ENCODE measurements at regions not wholly inside any gene's neighbourhood (a gene's known extent, or its start where the extent isn't known, plus 50 kb on each side); places are given as distances from the start of the nearest gene placed in this dataset.
"Not testable (repeated sequence)": the region's sequence is repeated elsewhere in the genome, so short reads cannot be mapped to it uniquely, and the experiment has no call there.

GRCh38 chr3:125681146-125681545 is 85.8 kb upstream of the OSBPL11 start:
- Histone ChIP-seq H2AFZ (ENCODE audit: insufficient read depth, low read depth, low read length, poor library complexity, severe bottlenecking) (no peak overlapping the region), H3K4me1 (ENCODE audit: control insufficient read depth in 1 of 2, insufficient read depth in 2 of 2, low read length in 2 of 2) (peaks cover 6 to 7% of the 10 kb centered on the region in 2 donors), H3K79me2 (ENCODE audit: insufficient read depth, low read length) (no peaks in the 10 kb centered on the region), H3K27me3 (ENCODE audit: control insufficient read depth in 2 of 2, insufficient read depth in 2 of 2, low read length in 2 of 2) (no peaks in the 10 kb centered on the region), H3K9me3 (replicated peaks in 1 of 2; ENCODE audit: control insufficient read depth in 1 of 2, insufficient read depth in 1 of 2, low read length in 2 of 2) (no peaks in the 10 kb centered on the region), H3K27ac (ENCODE audit: low read depth in 1 of 2, low read length in 2 of 2) (no peak overlapping the region), H3K4me2 (replicated peaks; ENCODE audit: extremely low read depth, low read length, poor library complexity, severe bottlenecking) (no peak overlapping the region), H3K9ac (ENCODE audit: insufficient read depth, low read length, poor library complexity, severe bottlenecking) (no peak overlapping the region), H3K36me3 (replicated peaks in 1 of 2; ENCODE audit: control insufficient read depth in 1 of 2, insufficient read depth in 2 of 2, low read length in 2 of 2) (no peaks in the 10 kb centered on the region), H4K20me1 (ENCODE audit: insufficient read depth, low read length) (no peaks in the 10 kb centered on the region), H3K4me3 (replicated peaks in 1 of 3; ENCODE audit: low read depth in 2 of 3, low read length in 3 of 3) (no peak overlapping the region)
- peaks cover 0 to 6% (median 0%) of the 10 kb centered on the region in 7 donors for H3K9me3 Mint-ChIP-seq
- no peak overlapping the region for H3K4me3 Mint-ChIP-seq
- intact Hi-C loops (cut with micrococcal nuclease): no loop called here
- H3K4me1 Mint-ChIP-seq: peaks cover 11% of the 10 kb centered on the region
- TF ChIP-seq, protein P1, sequence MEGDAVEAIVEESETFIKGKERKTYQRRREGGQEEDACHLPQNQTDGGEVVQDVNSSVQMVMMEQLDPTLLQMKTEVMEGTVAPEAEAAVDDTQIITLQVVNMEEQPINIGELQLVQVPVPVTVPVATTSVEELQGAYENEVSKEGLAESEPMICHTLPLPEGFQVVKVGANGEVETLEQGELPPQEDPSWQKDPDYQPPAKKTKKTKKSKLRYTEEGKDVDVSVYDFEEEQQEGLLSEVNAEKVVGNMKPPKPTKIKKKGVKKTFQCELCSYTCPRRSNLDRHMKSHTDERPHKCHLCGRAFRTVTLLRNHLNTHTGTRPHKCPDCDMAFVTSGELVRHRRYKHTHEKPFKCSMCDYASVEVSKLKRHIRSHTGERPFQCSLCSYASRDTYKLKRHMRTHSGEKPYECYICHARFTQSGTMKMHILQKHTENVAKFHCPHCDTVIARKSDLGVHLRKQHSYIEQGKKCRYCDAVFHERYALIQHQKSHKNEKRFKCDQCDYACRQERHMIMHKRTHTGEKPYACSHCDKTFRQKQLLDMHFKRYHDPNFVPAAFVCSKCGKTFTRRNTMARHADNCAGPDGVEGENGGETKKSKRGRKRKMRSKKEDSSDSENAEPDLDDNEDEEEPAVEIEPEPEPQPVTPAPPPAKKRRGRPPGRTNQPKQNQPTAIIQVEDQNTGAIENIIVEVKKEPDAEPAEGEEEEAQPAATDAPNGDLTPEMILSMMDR (IDR thresholded peaks at IDR 0.05): no peak
- peaks cover 4 to 6% (median 5%) of the 10 kb centered on the region in 3 donors for H3K27me3 Mint-ChIP-seq (ENCODE audit: low read depth in 3 of 3)
- no peak overlapping the region for H3K27ac Mint-ChIP-seq
- no peak for DNase-seq
- H3K36me3 Mint-ChIP-seq: peaks cover 0 to 2% of the 10 kb centered on the region in 2 donors
- WGBS (ENCODE audit: insufficient coverage): 99% methylated on average over 8 of the region's 11 CpGs

- 95% methylated on average over 2 of the region's 5 CpGs for WGBS (ENCODE audit: insufficient coverage)
- H4K20me1 ChIP-seq (ENCODE audit: insufficient read depth, low read length); DNase-seq; H3K27ac ChIP-seq (ENCODE audit: low read depth in 1 of 2, low read length in 2 of 2); H3K9me3 ChIP-seq (replicated peaks in 1 of 2; ENCODE audit: control insufficient read depth in 1 of 2, insufficient read depth in 1 of 2, low read length in 2 of 2); intact Hi-C loops (cut with micrococcal nuclease); H3K27me3 Mint-ChIP-seq (ENCODE audit: low read depth in 3 of 3); H2AFZ ChIP-seq (ENCODE audit: insufficient read depth, low read depth, low read length, poor library complexity, severe bottlenecking); H3K4me2 ChIP-seq (replicated peaks; ENCODE audit: extremely low read depth, low read length, poor library complexity, severe bottlenecking); H3K36me3 Mint-ChIP-seq; H3K4me3 Mint-ChIP-seq; H3K9me3 Mint-ChIP-seq; H3K27me3 ChIP-seq (ENCODE audit: control insufficient read depth in 2 of 2, insufficient read depth in 2 of 2, low read length in 2 of 2); H3K27ac Mint-ChIP-seq; H3K4me1 ChIP-seq (ENCODE audit: control insufficient read depth in 1 of 2, insufficient read depth in 2 of 2, low read length in 2 of 2); H3K4me3 ChIP-seq (replicated peaks in 1 of 3; ENCODE audit: low read depth in 2 of 3, low read length in 3 of 3); H3K36me3 ChIP-seq (replicated peaks in 1 of 2; ENCODE audit: control insufficient read depth in 1 of 2, insufficient read depth in 2 of 2, low read length in 2 of 2); H3K9ac ChIP-seq (ENCODE audit: insufficient read depth, low read length, poor library complexity, severe bottlenecking); H3K79me2 ChIP-seq (ENCODE audit: insufficient read depth, low read length): not testable (repeated sequence)
- peaks cover 11% of the 10 kb centered on the region for H3K4me1 Mint-ChIP-seq
Observed at GRCh38 chr3:125681906-125682305, 86.6 kb upstream of the OSBPL11 start.

DNA sequence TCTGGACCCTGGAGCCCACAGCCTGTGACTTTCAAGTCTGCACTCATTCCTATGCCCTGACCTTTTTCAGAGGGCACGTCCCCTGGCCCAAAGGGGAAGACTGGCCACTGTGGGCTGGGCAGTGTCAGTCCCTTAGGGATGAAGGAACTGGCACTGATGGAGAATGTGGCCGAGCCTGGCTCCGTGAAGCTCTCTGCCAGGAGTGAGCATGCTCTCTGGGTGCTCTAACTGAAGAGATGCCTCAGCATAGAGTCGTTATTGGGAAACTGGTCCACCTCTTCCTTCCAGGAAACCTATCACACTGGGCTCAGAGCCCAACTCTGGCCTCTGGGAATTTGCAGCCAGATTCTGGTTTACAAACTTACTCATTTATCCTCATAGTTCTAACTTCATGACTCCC is 87.3 kb upstream of the OSBPL11 start:
- H3K4me1 ChIP-seq (ENCODE audit: control insufficient read depth in 1 of 2, insufficient read depth in 2 of 2, low read length in 2 of 2); H2AFZ ChIP-seq (ENCODE audit: insufficient read depth, low read depth, low read length, poor library complexity, severe bottlenecking); H3K9ac ChIP-seq (ENCODE audit: insufficient read depth, low read length, poor library complexity, severe bottlenecking); H3K27ac ChIP-seq (ENCODE audit: low read depth in 1 of 2, low read length in 2 of 2); H3K4me2 ChIP-seq (replicated peaks; ENCODE audit: extremely low read depth, low read length, poor library complexity, severe bottlenecking); H3K27me3 Mint-ChIP-seq (ENCODE audit: low read depth in 3 of 3); H3K79me2 ChIP-seq (ENCODE audit: insufficient read depth, low read length); H3K36me3 ChIP-seq (replicated peaks in 1 of 2; ENCODE audit: control insufficient read depth in 1 of 2, insufficient read depth in 2 of 2, low read length in 2 of 2); H3K9me3 ChIP-seq (replicated peaks in 1 of 2; ENCODE audit: control insufficient read depth in 1 of 2, insufficient read depth in 1 of 2, low read length in 2 of 2); DNase-seq; H3K4me3 ChIP-seq (replicated peaks in 1 of 3; ENCODE audit: low read depth in 2 of 3, low read length in 3 of 3); H3K27me3 ChIP-seq (ENCODE audit: control insufficient read depth in 2 of 2, insufficient read depth in 2 of 2, low read length in 2 of 2); H3K9me3 Mint-ChIP-seq; H4K20me1 ChIP-seq (ENCODE audit: insufficient read depth, low read length); H3K36me3 Mint-ChIP-seq; intact Hi-C loops (cut with micrococcal nuclease): not testable (repeated sequence)
- peak overlapping the region in 1 of 2 donors; percentile 39 for H3K4me3 Mint-ChIP-seq
- 66% methylated on average over 4 of the region's 4 CpGs for WGBS (ENCODE audit: insufficient coverage)
- peak overlapping the region in 4 of 7 donors; percentile 21 to 55 (median 33) for H3K27ac Mint-ChIP-seq
- H3K4me1 Mint-ChIP-seq: peaks cover 11% of the 10 kb centered on the region
